NCI-H146 (cell line): ENCODE measurements at regions not wholly inside any gene's neighbourhood (a gene's known extent, or its start where the extent isn't known, plus 50 kb on each side); places are given as distances from the start of the nearest gene placed in this dataset.
"Not testable (repeated sequence)": the region's sequence is repeated elsewhere in the genome, so short reads cannot be mapped to it uniquely, and the experiment has no call there.

Source experiments
- DNase-seq: peaks from one replicate; lab custom pipeline; 2025; lab: John Stamatoyannopoulos, UW

DNA sequence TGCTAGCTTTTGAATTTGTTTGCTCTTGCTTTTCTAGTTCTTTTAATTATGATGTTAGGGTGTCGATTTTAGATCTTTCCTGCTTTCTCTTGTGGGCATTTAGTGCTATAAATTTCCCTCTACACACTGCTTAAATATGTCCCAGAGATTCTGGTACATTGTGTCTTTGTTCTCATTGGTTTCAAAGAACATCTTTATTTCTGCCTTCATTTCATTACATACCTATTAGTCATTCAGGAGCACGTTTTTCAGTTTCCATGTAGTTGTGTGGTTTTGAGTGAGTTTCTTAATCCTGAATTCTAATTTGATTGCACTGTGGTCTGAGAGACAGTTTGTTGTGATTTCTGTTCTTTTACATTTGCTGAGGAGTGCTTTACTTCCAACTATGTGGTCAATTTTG is 51.2 kb upstream of the MB21D2 start:
- not testable (repeated sequence) for DNase-seq

DNA sequence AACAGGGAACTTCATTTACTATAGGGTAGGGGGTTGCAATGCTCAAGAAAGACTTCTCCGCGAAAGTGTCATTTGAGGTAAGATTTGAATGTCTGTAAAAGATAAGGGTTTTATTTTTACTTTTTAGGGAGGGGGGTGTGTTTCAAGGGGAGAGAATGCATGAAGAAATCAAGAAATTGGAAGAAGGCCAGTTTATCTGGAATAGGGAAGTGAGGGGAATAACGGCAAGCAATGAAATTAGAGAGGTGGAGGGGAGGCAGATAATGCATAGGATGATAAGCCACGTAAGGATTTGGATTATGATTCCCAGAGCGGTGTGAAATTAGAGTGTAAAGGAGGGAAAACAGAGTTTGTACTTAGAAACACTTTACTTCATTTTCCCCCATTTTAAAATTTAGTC is 63.0 kb upstream of the MB21D2 start:
- no peak for DNase-seq

DNA sequence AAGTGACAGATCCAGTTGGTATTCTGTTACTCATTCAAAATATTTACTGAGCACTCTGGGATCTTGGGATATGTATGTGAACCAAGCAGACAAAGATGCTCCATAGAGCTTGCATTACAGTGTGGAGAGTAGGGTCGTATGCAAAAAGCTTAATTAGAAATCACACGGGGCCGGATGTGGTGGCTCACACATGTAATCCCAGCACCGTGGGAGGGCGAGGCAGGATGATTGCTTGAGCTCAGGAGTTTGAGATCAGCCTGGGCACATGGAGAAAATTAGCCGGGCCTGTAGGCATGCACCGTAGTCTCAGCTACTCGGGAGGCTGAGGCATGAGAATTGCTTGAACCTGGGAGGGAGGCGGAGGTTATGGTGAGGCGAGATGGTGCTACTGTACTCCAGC is 68.7 kb upstream of the MB21D2 start:
- no peak for DNase-seq

DNA sequence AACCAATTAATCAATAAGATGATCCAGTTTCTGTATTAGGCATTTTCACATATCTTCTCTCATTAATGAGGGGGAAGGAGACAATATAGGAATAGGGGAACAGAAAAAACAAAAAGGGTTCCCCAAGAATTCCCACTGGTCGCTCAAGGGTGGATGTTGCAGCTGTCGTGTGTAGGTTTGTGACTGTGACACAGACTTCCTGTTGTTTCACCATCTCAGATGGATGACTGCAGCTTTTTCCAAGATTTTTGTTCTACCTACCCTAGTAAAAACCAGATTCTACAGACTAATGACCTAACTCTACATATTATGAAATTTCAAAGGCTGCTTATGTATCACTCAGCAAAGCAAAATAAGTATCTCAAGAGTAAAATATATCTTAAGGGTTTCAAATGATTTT is 73.7 kb upstream of the MB21D2 start:
- DNase-seq: no peak

DNA sequence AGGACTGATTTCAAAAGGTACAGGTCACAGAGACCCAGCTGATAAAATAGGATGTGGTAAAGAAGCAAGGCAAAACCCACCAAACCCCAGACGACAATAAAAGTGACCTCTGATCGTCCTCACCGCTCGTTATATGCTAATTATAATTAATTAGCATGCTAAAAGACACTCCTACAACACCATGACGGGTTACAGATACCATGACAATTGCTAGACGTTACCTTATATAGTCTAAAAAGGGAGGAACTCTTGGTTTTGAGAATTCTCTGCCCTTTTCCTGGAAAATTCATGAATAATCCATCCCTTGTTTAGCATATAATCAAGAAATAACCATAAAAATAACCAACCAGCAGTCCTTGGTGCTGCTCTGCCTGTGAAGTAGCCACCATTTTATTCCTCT is 74.7 kb upstream of the MB21D2 start:
- no peak for DNase-seq

DNA sequence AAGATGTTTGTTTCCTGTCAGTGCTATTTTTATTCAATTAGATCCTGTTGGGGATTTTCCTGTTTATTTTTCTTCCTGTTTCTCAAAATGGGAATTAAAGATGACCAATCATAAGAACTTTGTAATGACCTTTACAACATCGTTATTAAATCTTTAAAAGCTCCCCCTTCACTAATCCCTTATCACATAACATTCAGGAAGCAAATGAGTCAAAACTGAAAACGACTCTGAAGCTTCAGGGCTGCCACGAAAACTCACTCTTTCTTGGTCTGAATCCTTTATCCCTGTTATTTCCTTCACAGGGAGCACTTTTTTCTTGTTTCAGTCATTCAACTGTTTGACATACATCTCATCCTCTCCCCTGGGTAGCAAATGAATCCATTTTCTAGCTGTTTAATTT is 75.8 kb upstream of the MB21D2 start:
- DNase-seq: no peak

DNA sequence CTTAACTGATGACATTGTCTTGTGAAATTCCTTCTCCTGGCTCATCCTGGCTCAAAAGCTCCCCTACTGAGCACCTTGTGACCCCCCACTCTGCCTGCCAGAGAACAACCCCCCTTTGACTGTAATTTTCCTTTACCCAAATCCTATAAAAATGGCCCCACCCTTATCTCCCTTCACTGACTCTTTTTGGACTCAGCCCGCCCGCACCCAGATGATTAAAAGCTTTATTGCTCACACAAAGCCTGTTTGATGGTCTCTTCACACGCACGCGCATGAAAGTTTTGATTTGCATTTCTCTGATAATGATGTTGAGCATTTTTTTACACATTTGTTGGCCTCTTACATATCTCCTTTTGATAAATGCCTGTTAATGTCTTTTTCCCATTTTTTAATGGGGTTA is 83.5 kb upstream of the MB21D2 start:
- not testable (repeated sequence) for DNase-seq

DNA sequence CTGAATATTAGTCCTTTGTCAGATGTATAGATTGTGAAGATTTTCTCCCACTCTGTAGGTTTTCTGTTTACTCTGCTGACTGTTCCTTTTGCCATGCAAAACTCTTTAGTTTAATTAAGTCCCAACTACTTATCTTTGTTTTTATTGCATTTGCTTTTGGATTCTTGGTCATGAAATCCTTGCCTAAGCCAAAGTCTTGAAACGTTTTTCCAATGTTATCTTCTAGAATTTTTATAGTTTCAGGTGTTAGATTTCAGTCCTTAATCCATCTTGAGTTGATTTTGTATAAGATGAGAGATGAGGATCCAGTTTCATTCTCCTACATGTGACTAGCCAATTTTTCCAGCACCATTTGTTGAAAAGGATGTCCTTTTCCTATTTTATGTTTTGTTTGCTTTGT is 86.0 kb upstream of the MB21D2 start:
- not testable (repeated sequence) for DNase-seq

DNA sequence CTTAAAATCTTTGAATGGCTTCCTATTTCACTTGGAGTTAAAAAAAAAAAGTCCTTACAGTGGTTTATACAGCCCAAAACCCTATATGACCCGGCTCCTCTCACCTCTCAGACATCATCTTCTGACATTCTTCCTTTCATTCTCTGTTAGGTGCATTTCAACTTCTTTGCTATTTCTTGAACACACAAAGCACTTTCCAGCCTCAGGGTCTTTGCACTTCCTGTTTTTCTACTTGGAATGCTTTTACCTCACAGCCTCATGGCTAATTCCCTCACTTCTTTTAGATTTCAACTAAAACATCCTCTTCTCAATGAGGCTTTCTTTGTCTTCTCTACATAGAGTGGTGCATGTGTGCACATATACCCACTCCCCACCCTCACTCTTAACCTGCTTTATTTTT is 91.0 kb upstream of the MB21D2 start:
- no peak for DNase-seq

DNA sequence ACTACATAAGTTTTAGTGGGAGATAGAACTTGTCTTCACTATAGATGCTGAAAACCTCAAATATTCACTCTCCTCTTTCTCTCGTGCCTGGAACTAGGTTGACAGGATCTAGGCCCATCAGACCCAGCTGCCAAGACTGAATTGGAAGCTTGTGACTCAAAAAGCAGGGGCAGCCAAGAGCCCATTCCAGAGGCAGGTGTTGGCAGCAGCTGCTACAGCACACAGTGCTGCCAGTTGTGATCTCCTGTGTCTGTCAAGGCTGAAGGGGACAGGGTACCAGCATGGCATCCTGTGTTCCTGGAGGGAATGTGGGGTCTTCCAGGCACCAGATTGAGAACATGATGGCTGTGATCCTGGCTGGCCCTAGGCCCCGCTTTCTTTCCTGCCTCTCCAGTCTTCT is 92.5 kb upstream of the MB21D2 start:
- no peak for DNase-seq

DNA sequence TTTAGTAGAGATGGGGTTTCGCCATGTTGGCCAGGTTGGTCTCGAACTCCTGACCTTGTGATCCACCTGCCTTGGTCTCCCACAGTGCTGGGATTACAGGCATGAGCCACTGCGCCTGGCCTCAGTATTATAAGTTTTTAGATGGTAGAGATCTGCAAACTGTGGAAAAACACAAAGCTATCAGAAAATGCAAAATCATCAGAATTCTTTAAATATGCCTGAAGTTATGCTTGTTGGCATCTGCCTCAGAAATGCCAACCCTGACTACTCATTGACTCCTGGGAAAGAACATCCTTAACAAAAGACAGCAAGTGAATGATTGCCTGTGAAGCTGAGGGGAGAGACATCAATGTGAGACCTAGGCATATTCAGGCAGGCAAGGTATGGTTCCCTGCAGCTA is 94.3 kb upstream of the MB21D2 start:
- DNase-seq: no peak

DNA sequence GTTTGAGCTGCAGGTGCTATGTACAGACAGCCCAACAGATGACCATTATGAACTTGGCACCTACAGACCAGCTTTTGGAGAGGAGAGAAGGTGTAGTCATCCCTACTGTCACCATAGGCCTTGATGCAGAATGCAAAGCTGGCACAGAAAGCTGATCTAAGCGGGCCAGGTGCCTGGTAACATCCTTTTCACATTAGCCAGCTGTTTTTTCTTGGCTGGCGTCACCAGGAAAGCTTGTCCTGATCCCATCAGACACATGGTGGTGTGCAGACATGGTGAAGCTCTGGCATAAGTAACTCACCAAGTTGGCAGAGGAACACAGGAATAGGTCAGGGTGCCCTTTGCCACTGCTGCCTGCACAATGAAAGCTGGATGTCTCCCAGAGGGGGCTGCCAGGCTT is 97.2 kb upstream of the MB21D2 start:
- no peak for DNase-seq

DNA sequence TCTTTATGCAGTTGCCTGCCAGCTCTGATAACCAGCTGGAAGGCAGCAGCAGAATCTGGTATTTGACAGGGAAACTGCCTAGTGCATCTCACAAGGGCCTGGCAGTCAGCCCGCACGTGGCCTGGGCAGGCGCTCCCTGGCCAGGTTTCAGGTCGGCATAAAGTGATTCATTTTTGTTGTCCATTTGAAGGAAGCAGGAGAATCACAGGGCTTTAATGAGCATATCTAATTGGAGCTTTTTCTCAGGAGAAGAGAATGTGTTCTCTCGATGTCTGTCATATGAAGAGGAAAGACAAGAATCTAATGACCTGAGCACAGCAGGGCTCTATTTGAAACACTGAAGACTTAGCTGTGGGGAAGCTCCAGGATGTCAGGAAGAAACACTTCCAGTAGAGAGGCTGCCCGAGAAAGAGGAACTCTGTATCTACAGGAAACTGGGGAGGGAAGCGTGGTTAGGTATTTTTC is 98.8 kb upstream of the MB21D2 start:
- DNase-seq: no peak

DNA sequence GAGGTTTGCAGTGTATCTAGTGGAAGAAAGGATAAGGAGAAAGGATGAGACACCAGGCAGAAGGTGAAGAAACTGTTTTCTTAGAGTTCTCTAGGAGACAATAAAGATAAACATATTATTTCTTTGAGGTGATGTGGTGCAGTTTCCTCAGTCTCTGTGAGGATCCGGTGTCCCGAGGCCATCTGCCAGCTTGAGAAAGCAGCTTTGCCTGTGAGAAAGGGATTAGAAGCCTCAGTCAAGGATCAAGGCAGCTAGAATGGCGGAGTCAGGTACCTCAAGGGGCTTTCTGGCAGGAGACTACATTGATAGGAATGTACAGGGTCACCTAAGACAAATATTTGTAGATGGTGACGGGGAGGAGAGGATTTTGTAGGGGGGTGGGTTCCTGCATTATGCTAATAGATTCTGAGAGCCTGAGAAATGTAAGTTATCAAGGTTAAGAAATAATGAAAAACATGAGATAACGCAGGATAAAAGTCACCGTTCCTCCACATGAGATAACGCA is 103.9 kb upstream of the MB21D2 start:
- DNase-seq: no peak

DNA sequence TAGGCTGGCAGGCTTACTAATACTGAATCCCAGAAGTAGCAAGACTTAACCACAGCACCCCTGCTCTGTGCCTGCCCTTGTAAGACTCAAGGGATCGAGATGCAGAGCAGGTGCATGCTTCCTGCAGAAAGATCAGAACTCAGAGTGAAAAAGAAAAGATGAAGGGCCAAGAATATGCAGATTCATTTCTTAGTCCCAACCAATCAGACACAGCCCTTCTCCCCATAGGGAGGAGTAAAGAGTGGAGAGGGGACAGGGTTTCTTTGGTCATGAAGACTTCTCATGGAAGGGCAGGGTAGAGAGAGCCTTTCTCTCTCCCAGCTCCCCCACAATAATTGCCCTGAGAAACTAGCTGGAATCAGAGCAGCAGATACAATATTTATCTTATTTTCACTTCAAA is 105.6 kb upstream of the MB21D2 start:
- DNase-seq: no peak

DNA sequence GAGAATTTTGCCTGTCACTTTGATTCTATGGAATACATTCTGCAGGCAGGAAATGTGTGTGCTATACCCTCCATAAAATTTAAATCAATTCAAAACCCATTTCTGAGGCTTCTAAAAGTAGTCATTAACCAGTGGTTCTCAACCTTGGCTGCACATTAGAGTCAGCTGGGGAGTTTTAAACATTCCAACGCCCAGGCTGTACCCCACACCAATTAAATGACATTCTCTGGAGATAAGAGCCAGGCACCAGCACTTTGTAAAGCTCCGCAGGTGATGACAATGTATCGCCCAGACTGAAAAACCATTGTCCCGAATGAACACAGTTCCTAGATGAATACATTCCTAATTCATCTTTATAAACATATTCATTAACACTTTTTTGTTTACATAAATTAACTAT is 110.6 kb upstream of the MB21D2 start:
- DNase-seq: no peak

DNA sequence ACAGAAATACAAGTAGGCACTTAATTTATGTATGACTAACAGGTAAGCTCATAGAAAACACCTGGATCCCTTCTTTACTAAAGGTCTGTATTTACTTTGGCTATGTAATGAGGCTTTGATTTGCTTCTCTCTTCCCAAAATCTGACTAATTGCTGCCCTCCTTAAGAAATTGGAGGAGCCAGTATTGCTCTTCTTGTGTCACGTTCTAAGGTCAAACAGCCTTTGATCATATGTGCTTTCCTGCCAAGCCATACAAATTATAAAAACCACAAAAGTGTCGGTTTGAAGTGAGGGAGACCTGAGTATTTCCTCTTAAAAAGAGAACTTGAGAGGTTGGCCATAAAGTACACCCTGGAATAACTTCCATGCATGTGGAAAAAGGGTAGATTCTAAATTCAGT is 112.1 kb upstream of the MB21D2 start:
- DNase-seq: no peak

DNA sequence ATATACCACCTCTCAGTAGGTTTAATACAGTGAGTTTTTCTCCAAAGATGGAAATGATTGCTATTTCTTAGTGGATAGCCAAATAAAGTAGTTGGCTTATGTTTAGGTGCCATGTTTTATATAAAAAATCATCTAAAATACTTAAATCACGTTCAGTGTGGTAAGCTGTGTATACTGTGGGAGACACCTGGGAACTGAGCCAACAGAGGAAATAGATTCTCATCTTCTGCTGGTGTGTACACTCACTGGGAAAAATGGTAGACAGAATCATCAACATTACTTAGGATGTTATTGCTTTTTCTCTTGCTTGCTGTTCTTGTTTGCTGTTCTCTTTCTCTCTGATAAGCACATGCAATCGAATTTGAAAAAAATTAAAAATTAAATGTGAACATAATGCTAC is 112.6 kb upstream of the MB21D2 start:
- no peak for DNase-seq

DNA sequence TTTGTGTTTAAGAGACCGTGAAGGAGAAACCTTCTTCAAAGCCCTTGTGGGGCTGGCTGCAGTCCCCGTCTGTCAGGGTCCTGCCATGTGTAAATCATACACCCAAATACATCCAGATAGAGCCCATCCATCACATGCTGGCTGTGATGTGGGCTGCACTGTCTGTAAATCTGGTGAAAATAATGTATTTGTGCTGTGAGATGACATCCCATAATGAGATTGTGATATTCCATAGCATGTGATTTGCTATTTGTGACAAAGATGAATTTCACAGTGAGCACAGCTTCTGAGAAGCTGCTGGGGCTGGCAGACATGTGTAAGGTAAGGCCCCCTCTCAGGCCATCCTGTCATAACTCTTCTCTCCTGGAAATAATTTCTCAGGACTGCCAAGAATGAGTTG is 114.3 kb upstream of the MB21D2 start:
- DNase-seq: no peak

DNA sequence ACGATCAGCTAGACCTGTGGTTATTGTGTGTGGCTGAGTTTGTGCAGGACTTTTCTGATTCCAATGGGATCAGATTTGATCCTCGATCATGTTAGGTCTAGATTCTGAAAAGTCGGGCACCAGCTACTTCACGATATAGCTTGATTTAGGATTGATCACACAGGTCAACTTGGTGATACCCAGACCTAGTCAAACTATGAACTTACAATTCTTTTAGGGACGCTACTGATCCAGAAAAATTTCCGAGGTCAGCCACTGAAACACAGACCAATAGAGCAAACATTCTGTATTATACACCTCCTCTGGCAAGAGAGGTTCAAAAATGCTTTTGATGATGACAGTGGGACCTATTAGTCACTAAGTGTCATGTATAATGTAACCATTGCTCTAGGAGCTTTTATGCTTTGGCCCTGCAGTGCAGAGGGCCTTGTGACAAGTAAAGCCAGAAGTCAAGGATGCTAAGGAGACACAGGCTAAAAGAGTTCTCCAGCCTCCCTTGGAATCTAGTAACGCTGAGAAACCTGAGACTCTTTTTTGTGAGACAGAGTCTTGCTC is 115.6 kb upstream of the MB21D2 start:
- no peak for DNase-seq

DNA sequence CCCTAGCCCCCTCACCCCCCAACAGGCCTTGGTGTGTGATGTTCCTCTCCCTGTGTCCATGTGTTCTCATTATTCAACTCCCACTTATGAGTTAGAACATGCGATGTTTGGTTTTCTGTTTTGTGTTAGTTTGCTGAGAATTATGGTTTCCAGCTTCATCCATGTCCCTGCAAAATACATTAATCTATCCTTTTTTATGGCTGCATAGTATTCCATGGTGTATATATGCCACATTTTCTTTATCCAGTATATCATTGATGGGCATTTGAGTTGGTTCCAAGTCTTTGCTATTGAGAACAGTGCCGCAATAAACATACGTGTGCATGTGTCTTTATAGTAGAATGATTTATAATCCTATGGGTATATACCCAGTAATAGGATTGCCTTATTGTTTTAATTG is 120.2 kb upstream of the MB21D2 start:
- not testable (repeated sequence) for DNase-seq

DNA sequence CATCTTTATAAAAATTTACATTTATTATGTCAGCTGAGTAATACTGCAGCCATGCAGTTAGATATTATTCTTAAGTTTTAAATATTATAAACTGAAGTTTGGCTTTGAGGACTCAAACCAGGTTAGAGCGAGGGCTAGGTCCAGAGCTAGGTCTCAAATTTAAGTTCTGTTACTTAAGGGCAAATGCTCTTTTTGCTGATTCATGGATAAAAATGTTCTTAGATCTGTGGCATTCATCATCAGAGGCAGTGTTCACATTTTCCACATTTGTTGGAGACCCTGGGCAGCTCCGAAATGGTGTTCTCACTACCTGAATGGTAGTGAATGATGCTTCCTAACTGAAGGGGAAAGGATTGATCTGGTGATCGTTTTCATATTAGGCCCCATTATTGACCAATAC is 121.4 kb upstream of the MB21D2 start:
- no peak for DNase-seq

DNA sequence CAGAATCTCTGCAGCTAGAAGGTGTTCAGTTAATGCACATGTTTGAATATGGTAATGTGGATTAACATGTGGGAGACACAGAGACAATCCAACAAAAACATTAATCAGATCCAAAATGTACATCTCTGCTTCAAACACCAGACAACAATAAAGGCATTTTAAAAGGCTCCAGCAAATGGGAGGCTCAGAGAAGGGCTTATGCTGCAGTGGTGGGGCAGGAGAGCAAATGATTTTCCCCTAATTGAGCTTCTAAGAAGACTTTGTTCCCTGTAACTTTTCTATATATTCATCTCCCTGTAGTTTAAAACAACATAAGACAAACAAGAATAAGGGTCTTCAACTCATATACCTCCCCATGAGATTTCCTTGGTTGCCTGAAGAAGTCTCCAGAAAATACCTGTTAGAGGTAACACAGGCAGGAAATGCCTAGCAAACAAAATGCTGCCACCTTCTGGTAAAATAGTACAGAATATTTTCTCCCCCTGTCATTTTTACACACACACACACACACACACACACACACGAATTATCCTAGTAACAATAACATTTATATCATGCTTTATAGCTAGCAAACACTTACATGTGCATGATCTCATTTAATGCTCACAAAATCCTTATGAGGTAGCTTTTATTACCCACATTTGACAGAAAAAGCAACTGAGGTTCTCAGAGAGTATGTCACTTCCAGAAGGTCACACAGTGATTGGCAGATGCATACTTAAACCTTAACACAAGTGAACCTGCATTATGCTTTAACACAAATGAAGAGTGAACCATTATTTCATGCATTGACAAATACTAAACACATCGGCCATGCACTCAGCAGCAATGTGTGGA is 123.4 kb upstream of the MB21D2 start:
- peak; percentile 32 for DNase-seq

DNA sequence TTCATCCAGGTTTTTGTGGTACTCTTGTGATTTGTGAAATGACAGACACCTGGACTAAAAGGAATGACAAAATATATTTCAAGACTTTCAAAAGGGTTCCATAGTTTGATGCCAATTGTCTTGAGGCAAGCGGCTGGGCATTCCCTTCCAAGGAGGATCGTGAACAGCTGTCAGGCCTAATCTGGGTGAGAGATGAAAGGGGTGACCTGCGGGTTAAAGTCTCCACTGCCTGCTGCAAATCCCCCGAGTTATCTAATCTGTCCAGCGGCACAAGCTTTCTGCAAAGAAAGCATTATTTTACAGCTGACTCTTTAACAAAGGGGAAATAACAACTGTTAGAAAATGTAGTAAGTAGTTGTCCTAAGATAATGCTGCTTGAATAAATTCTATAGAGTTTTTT is 128.7 kb upstream of the MB21D2 start:
- no peak for DNase-seq
